ENCODE measurements at regions not wholly inside any gene's neighbourhood (a gene's known extent, or its start where the extent isn't known, plus 50 kb on each side); places are given as distances from the start of the nearest gene placed in this dataset.

GRCh38 chr3:31094048-31094447, 199.6 kb upstream of the GADL1 start:
- TF ChIP-seq CTCF (IDR thresholded peaks at IDR 0.05; ENCODE audit: poor library complexity) (no peak), EZH2phosphoT487 (IDR thresholded peaks at IDR 0.05; ENCODE audit: low read depth, severe bottlenecking, unreplicated experiment) (no peak), EZH2 (IDR thresholded peaks at IDR 0.05; ENCODE audit: borderline replicate concordance) (no peak)
